Right atrium auricular region (tissue), 2 donors: ENCODE measurements at regions not wholly inside any gene's neighbourhood (a gene's known extent, or its start where the extent isn't known, plus 50 kb on each side); places are given as distances from the start of the nearest gene placed in this dataset.

Experiments used
- DNase-seq: peaks from one replicate; pipeline ENCODE4 v3.0.0-alpha.2; 2019; ENCODE audit warnings: low spot score
- H3K27ac ChIP-seq, 2 donors: fragments of 200-600 bp; sonication (generic); 1 replicate in 1 of 2; 2 replicates in 1 of 2; pipeline ENCODE4 v1.5.1; 2016 to 2019
- H3K27me3 ChIP-seq, 2 donors: fragments of 200-600 bp; sonication (generic); one replicate each; pipeline versions ENCODE4 v1.5.1 to v1.6.0; 2017 to 2019
- H3K36me3 ChIP-seq: fragments of 200-600 bp; sonication (generic); one replicate; pipeline ENCODE4 v1.5.1; 2016
- H3K4me1 ChIP-seq, 2 donors: fragments of 200-600 bp; sonication (generic); one replicate each; pipeline versions ENCODE4 v1.5.1 to v1.6.0; 2017 to 2019
- H3K4me3 ChIP-seq, 2 donors: fragments of 200-600 bp; sonication (generic); 1 replicate in 1 of 2; 2 replicates in 1 of 2; pipeline ENCODE4 v1.5.1; 2017 to 2019; ENCODE audit warnings: mild to moderate bottlenecking in 1 of 2, moderate library complexity in 1 of 2
- H3K9me3 ChIP-seq, 2 donors: fragments of 200-600 bp; sonication (generic); one replicate each; pipeline ENCODE4 v1.5.1; 2019
- CTCF ChIP-seq, 2 donors: fragments of 200-600 bp; sonication (generic); IDR thresholded peaks; one replicate each; pipeline ENCODE4 v1.5.1; 2019; ENCODE audit warnings: antibody characterized with exemption in 2 of 2

DNA sequence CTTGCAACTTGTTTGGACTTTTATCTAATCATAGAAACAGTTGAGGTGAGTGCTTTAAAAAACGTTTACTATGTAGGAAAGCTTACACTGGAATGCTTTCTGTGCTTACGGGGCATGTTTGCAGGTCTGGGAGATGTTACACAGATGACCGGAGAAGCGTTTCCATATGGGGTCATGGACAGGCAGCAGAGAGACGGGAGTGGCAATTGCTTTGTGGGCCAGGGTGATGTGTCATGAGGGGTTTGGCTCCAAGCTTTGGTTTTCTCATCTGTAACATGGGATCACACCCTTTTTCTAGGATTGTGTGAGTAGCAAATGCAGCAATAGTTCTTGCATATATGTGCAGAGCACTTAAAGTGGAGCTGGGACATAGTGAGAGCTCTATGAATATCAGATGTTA, 174.8 kb upstream of the MKI67 start:
- Histone ChIP-seq H3K9me3 (no peaks in the 10 kb centered on the region), H3K27ac (no peak overlapping the region), H3K36me3 (no peaks in the 10 kb centered on the region), H3K4me1 (peaks cover 0 to 10% of the 10 kb centered on the region in 2 donors), H3K27me3 (no peaks in the 10 kb centered on the region), H3K4me3 (no peak overlapping the region)
- DNase-seq = no peak
- no peak for TF ChIP-seq CTCF (IDR thresholded peaks at IDR 0.05)

- no peaks in the 10 kb centered on the region for H3K27me3 ChIP-seq
- no peak for TF ChIP-seq CTCF (IDR thresholded peaks at IDR 0.05)
Observed at GRCh38 chr10:128302808-128303207, 176.6 kb upstream of the MKI67 start.

DNA sequence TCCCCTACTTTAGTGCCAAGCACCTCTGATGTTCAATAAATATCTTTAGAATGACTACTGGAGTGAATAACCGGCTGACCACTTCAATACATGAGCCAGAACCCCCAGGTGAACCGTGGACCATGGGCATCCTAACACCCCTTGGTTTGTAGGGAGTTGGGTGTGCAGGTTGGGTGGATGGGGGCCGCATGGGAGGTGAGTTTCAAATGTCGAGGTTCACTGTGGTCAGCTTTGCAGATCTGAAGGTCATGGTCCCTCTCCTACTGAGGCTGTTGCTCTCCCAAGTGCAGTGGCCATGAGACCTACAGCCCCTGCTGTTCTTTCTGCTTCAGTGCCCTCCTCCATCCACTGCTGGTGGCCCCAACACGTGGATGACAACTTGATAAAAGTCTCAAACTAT, 178.0 kb upstream of the MKI67 start:
- H3K27me3 ChIP-seq = no peaks in the 10 kb centered on the region
- no peaks in the 10 kb centered on the region for H3K36me3 ChIP-seq
- H3K4me1 ChIP-seq = no peaks in the 10 kb centered on the region
- DNase-seq = no peak
- no peak for TF ChIP-seq CTCF (IDR thresholded peaks at IDR 0.05)
- no peaks in the 10 kb centered on the region for H3K9me3 ChIP-seq
- H3K27ac ChIP-seq = no peak overlapping the region
- no peak overlapping the region for H3K4me3 ChIP-seq

More at GRCh38 chr10:128302808-128303207, 176.6 kb upstream of the MKI67 start:
- no peaks in the 10 kb centered on the region for H3K9me3 ChIP-seq
- no peak for DNase-seq
- H3K36me3 ChIP-seq = no peaks in the 10 kb centered on the region
- H3K4me3 ChIP-seq = no peak overlapping the region
- H3K27ac ChIP-seq = no peak overlapping the region
- H3K4me1 ChIP-seq = peaks cover 0 to 5% of the 10 kb centered on the region in 2 donors

DNA sequence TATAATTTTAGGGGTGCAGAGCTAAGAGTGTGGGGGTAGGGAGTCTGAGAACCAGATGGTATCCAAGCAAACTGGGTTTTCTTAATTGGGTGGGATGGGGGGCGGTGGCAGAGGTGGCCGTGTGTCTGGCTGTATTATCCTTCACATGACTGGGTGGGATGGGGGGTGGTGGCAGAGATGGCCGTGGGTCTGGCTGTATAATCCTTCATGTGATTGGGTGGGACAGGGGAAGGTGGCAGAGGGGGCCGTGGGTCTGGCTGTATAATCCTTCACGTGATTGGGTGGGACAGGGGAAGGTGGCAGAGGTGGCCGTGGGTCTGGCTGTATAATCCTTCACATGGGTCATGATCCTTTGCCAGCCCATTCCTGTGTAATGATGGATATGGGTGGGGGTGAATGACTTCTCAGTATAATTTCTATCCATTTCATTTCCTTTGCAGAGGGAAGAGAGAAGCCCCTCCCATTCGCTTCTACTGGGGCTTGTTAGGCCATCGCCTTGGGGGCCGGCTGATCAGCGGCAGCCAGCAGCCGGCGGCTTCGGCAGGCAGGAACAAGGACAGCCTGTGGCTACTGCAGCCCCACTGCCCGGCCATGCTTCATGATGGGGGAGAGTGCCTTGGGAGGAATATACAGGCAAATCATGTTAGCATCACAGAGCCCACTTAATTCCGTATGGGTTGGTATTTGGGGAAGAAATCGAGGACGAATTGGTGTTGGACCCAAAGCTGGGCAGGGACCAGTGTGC, 179.6 kb upstream of the MKI67 start:
- DNase-seq = no peak
- H3K9me3 ChIP-seq = no peaks in the 10 kb centered on the region
- no peak for TF ChIP-seq CTCF (IDR thresholded peaks at IDR 0.05)
- no peak overlapping the region for H3K4me3 ChIP-seq
- H3K27me3 ChIP-seq = no peaks in the 10 kb centered on the region
- no peaks in the 10 kb centered on the region for H3K4me1 ChIP-seq
- no peak overlapping the region for H3K27ac ChIP-seq
- no peaks in the 10 kb centered on the region for H3K36me3 ChIP-seq

DNA sequence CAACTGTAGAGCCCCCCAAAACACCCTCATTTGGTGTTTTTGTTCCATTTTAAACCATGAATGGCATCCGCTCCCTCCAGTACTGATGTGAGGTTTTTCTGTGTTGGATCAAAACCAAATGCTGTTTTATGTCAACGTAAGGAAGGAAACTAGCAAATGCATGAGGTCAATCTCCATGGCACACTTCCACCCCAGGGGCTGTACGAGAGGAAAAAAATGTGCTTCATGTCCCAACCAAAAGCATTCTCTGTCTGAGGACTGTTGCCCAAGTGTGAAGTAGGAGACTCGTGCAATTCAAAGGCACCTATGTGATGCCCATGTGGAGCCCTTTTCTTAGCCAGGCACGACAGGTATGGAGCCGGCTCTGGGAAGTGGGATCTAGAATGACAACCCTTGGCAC, 180.3 kb upstream of the MKI67 start:
- no peak for TF ChIP-seq CTCF (IDR thresholded peaks at IDR 0.05)
- Histone ChIP-seq H3K27ac (no peak overlapping the region), H3K4me3 (no peak overlapping the region), H3K4me1 (no peaks in the 10 kb centered on the region), H3K27me3 (no peaks in the 10 kb centered on the region), H3K9me3 (no peaks in the 10 kb centered on the region), H3K36me3 (no peaks in the 10 kb centered on the region)
- DNase-seq = no peak

DNA sequence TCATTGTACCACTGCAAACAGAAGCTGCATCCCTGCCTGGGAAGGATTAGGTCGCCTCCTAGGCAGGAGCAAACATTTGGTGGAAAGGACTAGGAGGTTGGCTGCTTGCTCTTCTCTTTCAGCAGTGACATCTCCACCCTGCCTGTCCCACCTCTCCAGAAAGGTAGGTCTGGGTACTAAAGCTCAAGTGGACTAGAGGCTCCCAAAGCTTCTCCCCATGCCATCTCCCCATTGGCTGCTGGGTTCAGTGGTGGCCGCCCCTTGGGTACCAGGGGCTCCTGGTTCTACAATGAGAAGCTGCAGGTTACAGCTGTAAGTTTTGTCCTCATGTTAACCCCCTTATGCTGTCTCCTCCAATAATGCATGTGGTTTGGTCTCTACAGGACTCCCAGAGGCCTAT, 180.7 kb upstream of the MKI67 start:
- no peaks in the 10 kb centered on the region for H3K4me1 ChIP-seq
- no peak overlapping the region for H3K4me3 ChIP-seq
- H3K27ac ChIP-seq = no peak overlapping the region
- H3K27me3 ChIP-seq = no peaks in the 10 kb centered on the region
- H3K9me3 ChIP-seq = no peaks in the 10 kb centered on the region
- H3K36me3 ChIP-seq = no peaks in the 10 kb centered on the region
- no peak for DNase-seq
- TF ChIP-seq CTCF (IDR thresholded peaks at IDR 0.05) = no peak
